OCI-LY1 (cell line): ENCODE measurements at regions not wholly inside any gene's neighbourhood (a gene's known extent, or its start where the extent isn't known, plus 50 kb on each side); places are given as distances from the start of the nearest gene placed in this dataset.

ENCODE experiments used
- H2AFZ ChIP-seq: fragments of 200-600 bp; sonication (generic), shearing (Covaris generic); 2 replicates; pipeline ENCODE4 v1.6.0; 2014; ENCODE audit warnings: antibody characterized with exemption, mild to moderate bottlenecking, low read length
- H3F3A ChIP-seq: fragments of 200-600 bp; sonication (generic), shearing (Covaris generic); 2 replicates; pipeline ENCODE4 v1.6.0; 2014; ENCODE audit warnings: mild to moderate bottlenecking, antibody characterized with exemption, low read length, moderate library complexity; ENCODE audit not compliant: insufficient read depth
- H3K27ac ChIP-seq: fragments of 200-600 bp; sonication (generic); 2 replicates; pipeline ENCODE4 v1.5.1; 2014; ENCODE audit warnings: low read length, mixed run types, mild to moderate bottlenecking, low read depth; ENCODE audit not compliant: poor library complexity, severe bottlenecking
- H3K27me3 ChIP-seq: fragments of 200-600 bp; sonication (generic); 2 replicates; pipeline ENCODE4 v1.6.0; 2014; ENCODE audit warnings: antibody characterized with exemption, mild to moderate bottlenecking, low read length, moderate library complexity; ENCODE audit not compliant: insufficient read depth
- H3K36me3 ChIP-seq: fragments of 200-600 bp; sonication (generic); 2 replicates; pipeline ENCODE4 v1.6.1; 2014; ENCODE audit warnings: mild to moderate bottlenecking, antibody characterized with exemption, low read length, moderate library complexity, mixed read lengths; ENCODE audit not compliant: insufficient read depth
- H3K4me1 ChIP-seq: fragments of 200-600 bp; sonication (generic); 2 replicates; pipeline ENCODE4 v1.5.1; 2014; ENCODE audit warnings: mild to moderate bottlenecking, low read length, moderate library complexity; ENCODE audit not compliant: insufficient read depth, severe bottlenecking
- H3K4me2 ChIP-seq: fragments of 200-600 bp; sonication (generic), shearing (Covaris generic); 2 replicates; pipeline ENCODE4 v1.6.1; 2014; ENCODE audit warnings: low read length
- H3K4me3 ChIP-seq: fragments of 200-600 bp; sonication (generic); 2 replicates; pipeline ENCODE4 v1.5.1; 2014; ENCODE audit warnings: low read length, low read depth, mild to moderate bottlenecking, mixed read lengths; ENCODE audit not compliant: poor library complexity, severe bottlenecking
- H3K79me2 ChIP-seq: fragments of 200-600 bp; shearing (Covaris generic); 2 replicates; pipeline ENCODE4 v1.6.1; 2016; ENCODE audit warnings: mixed run types, low read length, mixed read lengths; ENCODE audit not compliant: insufficient read depth
- H3K9ac ChIP-seq: fragments of 200-600 bp; sonication (generic), shearing (Covaris generic); 2 replicates; pipeline ENCODE4 v1.6.1; 2014; ENCODE audit warnings: mild to moderate bottlenecking, low read length, mixed read lengths
- H3K9me2 ChIP-seq: fragments of 200-600 bp; sonication (generic), shearing (Covaris generic); 2 replicates; pipeline ENCODE4 v1.6.1; 2014; ENCODE audit warnings: low read depth, mild to moderate bottlenecking, low read length, mixed read lengths
- H3K9me3 ChIP-seq: fragments of 200-600 bp; shearing (Covaris generic); 2 replicates; pipeline ENCODE4 v1.6.1; 2014; ENCODE audit warnings: low read length, mixed read lengths
- H4K20me1 ChIP-seq: fragments of 200-600 bp; sonication (generic), shearing (Covaris generic); 2 replicates; pipeline ENCODE4 v1.6.0; 2016; ENCODE audit warnings: mild to moderate bottlenecking, low read length; ENCODE audit not compliant: insufficient read depth
- CTCF ChIP-seq: fragments of 200-600 bp; sonication (generic), shearing (Covaris generic); IDR thresholded peaks from 2 replicates; pipeline ENCODE4 v1.5.1; 2017; ENCODE audit warnings: mild to moderate bottlenecking, antibody characterized with exemption, low read length, moderate library complexity, mixed read lengths
- EZH2 ChIP-seq: fragments of 200-600 bp; sonication (generic), shearing (Covaris generic); IDR thresholded peaks from 2 replicates; pipeline ENCODE4 v1.8.0; 2017; ENCODE audit warnings: borderline replicate concordance, mixed run types, mild to moderate bottlenecking, antibody characterized with exemption, low read length, moderate library complexity, mixed read lengths

DNA sequence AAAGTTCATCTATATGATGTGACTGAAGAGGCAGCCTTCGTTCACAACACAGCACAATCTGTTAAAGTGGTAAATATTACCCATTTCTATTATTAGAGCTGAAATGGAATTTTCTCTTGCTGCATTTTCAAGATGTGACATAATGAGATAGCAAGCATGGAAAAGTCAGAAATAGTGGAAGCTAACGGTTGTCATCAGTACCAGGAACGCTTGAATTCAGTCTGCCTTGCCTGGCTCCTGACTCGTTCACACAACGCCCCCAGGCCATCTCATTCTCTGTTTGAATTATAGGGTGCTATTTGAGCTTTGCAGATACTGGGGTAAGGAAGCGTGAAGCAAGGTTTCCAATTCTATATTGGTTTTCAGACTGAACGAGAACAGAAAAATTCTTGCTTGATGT is 116.5 kb upstream of the MAP3K7 start:
- H3K27ac ChIP-seq, result no peak overlapping the region
- no peaks in the 10 kb centered on the region for H3K27me3 ChIP-seq
- no peak overlapping the region for H2AFZ ChIP-seq

GRCh38 chr6:90701926-90702325 is 115.1 kb upstream of the MAP3K7 start:
- Histone ChIP-seq H3K36me3 (no peaks in the 10 kb centered on the region), H3K27me3 (no peaks in the 10 kb centered on the region), H3K27ac (no peak overlapping the region), H3K79me2 (no peaks in the 10 kb centered on the region), H3K9me2 (no peaks in the 10 kb centered on the region), H3F3A (no peaks in the 10 kb centered on the region), H3K9me3 (no peaks in the 10 kb centered on the region), H4K20me1 (no peaks in the 10 kb centered on the region), H3K4me2 (no peak overlapping the region), H3K9ac (no peak overlapping the region), H3K4me3 (no peak overlapping the region), H3K4me1 (no peaks in the 10 kb centered on the region), H2AFZ (no peak overlapping the region)
- TF ChIP-seq CTCF (no peak), EZH2 (no peak)

More for the DNA sequence above, 116.5 kb upstream of the MAP3K7 start:
- H3K4me2 ChIP-seq, result no peak overlapping the region
- no peaks in the 10 kb centered on the region for H3K9me3 ChIP-seq
- no peak overlapping the region for H3K4me3 ChIP-seq
- no peaks in the 10 kb centered on the region for H3F3A ChIP-seq
- H4K20me1 ChIP-seq, result no peaks in the 10 kb centered on the region
- H3K79me2 ChIP-seq, result no peaks in the 10 kb centered on the region
- no peaks in the 10 kb centered on the region for H3K9me2 ChIP-seq
- TF ChIP-seq EZH2 (no peak), CTCF (no peak)
- H3K36me3 ChIP-seq, result no peaks in the 10 kb centered on the region
- H3K4me1 ChIP-seq, result no peaks in the 10 kb centered on the region
- no peak overlapping the region for H3K9ac ChIP-seq

- Histone ChIP-seq H3K9me3 (no peaks in the 10 kb centered on the region), H3K27me3 (no peaks in the 10 kb centered on the region), H3K27ac (no peak overlapping the region), H3F3A (no peaks in the 10 kb centered on the region), H3K4me2 (no peak overlapping the region), H3K4me1 (no peaks in the 10 kb centered on the region), H3K36me3 (no peaks in the 10 kb centered on the region), H2AFZ (no peak overlapping the region), H4K20me1 (no peaks in the 10 kb centered on the region), H3K9me2 (no peaks in the 10 kb centered on the region), H3K9ac (no peak overlapping the region), H3K79me2 (no peaks in the 10 kb centered on the region), H3K4me3 (no peak overlapping the region)
- TF ChIP-seq CTCF (no peak), EZH2 (no peak)
These were observed 114.4 kb upstream of the MAP3K7 start for GRCh38 chr6:90701146-90701781.
